ENCODE measurements at regions not wholly inside any gene's neighbourhood (a gene's known extent, or its start where the extent isn't known, plus 50 kb on each side); places are given as distances from the start of the nearest gene placed in this dataset.

DNA sequence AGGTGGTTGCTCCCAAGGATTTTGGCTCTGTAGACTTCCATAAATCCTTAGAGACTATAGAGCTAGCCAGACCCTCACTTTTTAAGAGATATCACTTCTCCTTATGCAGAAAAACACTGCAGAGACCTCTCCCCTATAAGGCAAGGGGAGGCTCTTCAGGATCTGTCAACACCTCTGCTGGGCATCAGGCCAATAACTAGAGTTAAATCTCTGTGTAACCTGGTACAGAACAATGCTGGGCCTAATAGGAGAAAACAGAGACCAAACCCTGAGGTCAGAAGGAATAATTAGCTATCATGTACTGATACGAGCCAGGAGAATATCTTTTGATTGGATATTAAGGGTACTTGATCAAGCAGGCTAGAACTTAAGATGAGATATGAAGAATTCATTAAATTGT, 358.5 kb downstream of the TBC1D4 start (continued):
- no peak for TF ChIP-seq TEAD4 (IDR thresholded peaks at IDR 0.05; ENCODE audit: low read depth, low read length)

DNA sequence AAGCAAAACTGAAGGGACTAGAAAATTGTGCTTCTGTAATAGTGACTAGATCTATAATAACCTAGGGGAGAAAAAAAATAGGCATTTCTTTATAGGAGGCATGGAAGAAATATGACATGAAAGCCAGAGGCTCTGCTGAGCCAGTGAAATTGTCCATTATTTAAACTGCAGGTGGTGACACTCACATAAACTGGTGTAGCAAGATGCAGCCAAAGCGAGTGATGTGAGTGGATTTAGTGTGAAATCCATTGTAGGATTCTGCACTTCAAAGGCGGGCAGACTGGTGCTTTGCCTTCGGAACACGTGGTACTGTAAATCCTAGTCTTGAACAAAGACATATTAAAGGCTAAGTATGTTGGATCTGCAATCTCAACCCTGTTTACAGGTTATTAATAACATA, 361.9 kb downstream of the TBC1D4 start:
- WGBS, 2 experiments (ENCODE audit: extremely low coverage in 1 of 2, insufficient coverage in 1 of 2, insufficient read length in 1 of 2, insufficient replicate concordance in 2 of 2, low coverage in 1 of 2, low lambda C conversion rate in 2 of 2, missing lambda C conversion rate in 1 of 2) = 86% methylated on average over 4 of the region's 4 CpGs; no CpG with 5 or more reads in 1 of the 2 experiments
- FAIRE-seq = no peak
- no peak overlapping the region for H3K27ac ChIP-seq (ENCODE audit: low read depth, low read length)
- ChIA-PET POLR2A (ENCODE audit: partially characterized antibody) (no interaction called here), CTCF (ENCODE audit: partially characterized antibody) (interaction anchor here (1.5 kb wide), 1 partner anchor 11 kb away, joined by 3 read pairs; no protein-coding TSS in a partner anchor)
- H3K56ac ChIP-seq (replicated peaks; ENCODE audit: insufficient read length, low read depth, low read length) = no peak overlapping the region
- H3K14ac ChIP-seq (ENCODE audit: insufficient read length) = no peak overlapping the region
- H3K36me3 ChIP-seq (ENCODE audit: control insufficient read depth in 2 of 4, insufficient read depth in 4 of 4, low read length in 3 of 4) = no peaks in the 10 kb centered on the region
- no peak overlapping the region for H2BK15ac ChIP-seq (ENCODE audit: low read length)
- no peak overlapping the region for H3K18ac ChIP-seq (ENCODE audit: extremely low read depth, low read length)
- no peak overlapping the region for H2AFZ ChIP-seq (ENCODE audit: low read length)
- no peak overlapping the region for H4K91ac ChIP-seq (replicated peaks; ENCODE audit: insufficient read length, low read length)
- H2BK120ac ChIP-seq (replicated peaks; ENCODE audit: low read depth, low read length) = no peak overlapping the region
- no peak overlapping the region for H3K9ac ChIP-seq (replicated peaks in 1 of 4; ENCODE audit: extremely low read depth in 1 of 4, low read depth in 3 of 4, low read length in 3 of 4)
- no peaks in the 10 kb centered on the region for H3K9me3 ChIP-seq (ENCODE audit: insufficient read depth in 2 of 2, low read depth in 1 of 2, low read length in 1 of 2)
- TF ChIP-seq GABPA (IDR thresholded peaks at IDR 0.05; ENCODE audit: borderline replicate concordance, insufficient read depth, low read length) = no peak
- TF ChIP-seq JUND (IDR thresholded peaks at IDR 0.05; ENCODE audit: low read length) = no peak
- H4K20me1 ChIP-seq (replicated peaks in 1 of 2; ENCODE audit: control insufficient read depth in 1 of 2, insufficient read depth in 2 of 2, low read length in 2 of 2) = no peaks in the 10 kb centered on the region
- no peaks in the 10 kb centered on the region for H3K79me1 ChIP-seq (ENCODE audit: low read depth, low read length)
- H3K4ac ChIP-seq (replicated peaks; ENCODE audit: insufficient read length, low read depth, low read length) = no peak overlapping the region
- H2AK5ac ChIP-seq (ENCODE audit: low read depth, low read length) = no peak overlapping the region
- DNase-seq (ENCODE audit: low read depth in 1 of 2, low spot score in 2 of 2) = no peak
- H3K23me2 ChIP-seq (ENCODE audit: low read depth, low read length) = no peaks in the 10 kb centered on the region
- no peak overlapping the region for H3K4me2 ChIP-seq (ENCODE audit: insufficient read depth in 1 of 2, low read depth in 2 of 2, low read length in 2 of 2)
- H2BK12ac ChIP-seq (ENCODE audit: low read depth, low read length) = no peak overlapping the region
- no peak overlapping the region for H4K8ac ChIP-seq (ENCODE audit: extremely low read depth, insufficient read depth, low read length)
- H3K4me3 ChIP-seq (ENCODE audit: extremely low read depth in 1 of 4, insufficient read depth in 2 of 4, low read depth in 3 of 4, low read length in 4 of 4) = no peak overlapping the region
- no peaks in the 10 kb centered on the region for H3K4me1 ChIP-seq (replicated peaks in 1 of 4; ENCODE audit: control insufficient read depth in 3 of 4, insufficient read depth in 4 of 4, low read length in 3 of 4)
- no peak overlapping the region for H4K5ac ChIP-seq (ENCODE audit: insufficient read length, low read depth, low read length)
- no peaks in the 10 kb centered on the region for H3K27me3 ChIP-seq (replicated peaks in 1 of 4; ENCODE audit: control insufficient read depth in 3 of 4, extremely low read depth in 1 of 4, insufficient read depth in 3 of 4, low read length in 3 of 4)
- H2BK5ac ChIP-seq (ENCODE audit: low read depth, low read length) = no peak overlapping the region
- no peak overlapping the region for H2BK20ac ChIP-seq (ENCODE audit: low read length)
- no peak overlapping the region for H3K23ac ChIP-seq (ENCODE audit: insufficient read length)
- no peaks in the 10 kb centered on the region for H3K79me2 ChIP-seq (ENCODE audit: control insufficient read depth in 1 of 2, insufficient read depth in 2 of 2, low read length in 2 of 2)
